DMS53 treated with DMSO at 0.1 percent for 48 hours (cell line): ENCODE measurements at regions not wholly inside any gene's neighbourhood (a gene's known extent, or its start where the extent isn't known, plus 50 kb on each side); places are given as distances from the start of the nearest gene placed in this dataset.

Experiments used
- DNase-seq: peaks from one replicate; lab custom pipeline; 2025; ENCODE audit not compliant: unreplicated experiment; lab: John Stamatoyannopoulos, UW

DNA sequence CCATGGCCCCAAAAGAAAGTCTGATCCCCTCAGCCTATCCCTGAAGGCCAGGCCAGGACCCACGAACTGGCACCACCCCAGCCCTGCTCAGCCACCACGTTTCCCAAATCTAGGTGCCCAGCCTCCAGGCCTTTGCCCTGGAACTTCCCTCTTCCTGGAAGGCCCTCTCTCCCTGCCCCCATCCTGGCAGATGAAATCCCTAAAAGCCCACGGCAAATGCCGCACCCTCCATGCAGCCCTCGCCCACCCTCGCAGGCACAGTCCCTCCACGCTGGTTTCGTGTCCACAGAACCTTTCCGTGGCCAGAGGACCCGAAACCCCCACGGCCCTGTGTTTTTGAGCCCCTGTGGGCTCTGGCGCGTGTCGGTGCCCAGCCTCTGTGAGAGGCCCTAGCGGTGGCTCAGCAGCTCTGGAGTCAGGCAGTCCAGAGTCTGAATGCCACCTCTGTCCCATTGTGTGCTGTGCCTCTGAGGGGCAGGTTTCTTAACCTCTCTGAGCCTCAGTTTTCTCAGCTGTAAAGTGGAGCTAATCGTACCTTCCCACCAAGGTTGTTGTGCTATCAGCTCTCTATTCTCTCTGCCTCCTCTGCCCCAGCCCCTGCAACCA lies 138.5 kb upstream of the IQSEC1 start:
- DNase-seq = no peak

DNA sequence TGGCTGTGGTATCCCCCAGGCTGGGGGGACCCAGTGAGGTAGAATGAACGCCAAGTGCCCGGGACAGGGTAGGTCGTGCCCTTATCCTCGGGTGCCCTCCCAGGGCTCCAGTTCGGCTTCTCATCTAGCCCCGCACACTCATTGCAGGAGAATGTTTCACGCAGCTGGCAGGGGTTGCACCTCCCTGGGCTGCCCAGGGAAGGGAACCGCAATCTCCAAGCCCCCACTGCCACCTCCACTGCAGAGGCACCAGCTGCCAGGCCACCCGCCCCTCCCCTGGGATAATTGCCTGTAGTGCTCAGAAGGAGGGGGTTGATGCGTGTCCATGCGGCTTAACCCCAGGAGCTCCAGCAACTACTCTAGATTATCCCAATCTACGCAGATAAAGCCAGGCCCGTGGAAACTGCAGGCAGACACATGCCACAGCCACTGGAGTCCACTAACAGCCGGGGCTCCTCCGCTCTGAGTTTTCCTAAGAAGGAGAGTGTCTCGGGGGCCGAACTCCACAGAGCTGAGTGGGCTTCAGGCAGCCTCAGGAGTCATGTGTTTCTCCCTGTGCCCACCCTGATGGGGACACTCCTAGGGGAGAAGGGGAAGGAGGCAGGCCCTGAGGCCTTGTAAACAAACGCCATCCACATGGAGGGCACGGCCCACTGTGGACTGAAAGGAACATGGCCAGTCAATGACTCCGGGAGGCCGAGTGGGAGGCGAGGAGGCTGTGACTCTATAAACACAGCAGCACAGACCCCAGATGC lies 137.2 kb upstream of the IQSEC1 start:
- no peak for DNase-seq

DNA sequence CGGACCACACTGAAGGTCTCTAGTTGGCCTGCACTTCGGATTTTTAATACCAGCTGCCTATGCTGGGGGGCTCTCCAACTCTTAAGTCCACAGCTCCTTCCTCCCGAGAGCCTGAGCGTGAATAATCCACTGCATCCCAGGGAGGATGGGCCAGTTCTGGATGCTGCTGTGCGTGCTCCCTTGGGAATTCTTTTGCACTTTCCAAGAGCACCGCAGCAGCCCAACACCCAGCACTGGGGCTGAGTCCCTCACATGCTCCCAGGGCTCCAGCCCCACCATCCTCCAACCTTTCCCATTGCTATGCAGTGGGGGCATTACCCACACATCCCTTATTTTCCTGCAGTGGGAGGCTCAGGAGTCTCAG lies 136.4 kb upstream of the IQSEC1 start:
- no peak for DNase-seq

DNA sequence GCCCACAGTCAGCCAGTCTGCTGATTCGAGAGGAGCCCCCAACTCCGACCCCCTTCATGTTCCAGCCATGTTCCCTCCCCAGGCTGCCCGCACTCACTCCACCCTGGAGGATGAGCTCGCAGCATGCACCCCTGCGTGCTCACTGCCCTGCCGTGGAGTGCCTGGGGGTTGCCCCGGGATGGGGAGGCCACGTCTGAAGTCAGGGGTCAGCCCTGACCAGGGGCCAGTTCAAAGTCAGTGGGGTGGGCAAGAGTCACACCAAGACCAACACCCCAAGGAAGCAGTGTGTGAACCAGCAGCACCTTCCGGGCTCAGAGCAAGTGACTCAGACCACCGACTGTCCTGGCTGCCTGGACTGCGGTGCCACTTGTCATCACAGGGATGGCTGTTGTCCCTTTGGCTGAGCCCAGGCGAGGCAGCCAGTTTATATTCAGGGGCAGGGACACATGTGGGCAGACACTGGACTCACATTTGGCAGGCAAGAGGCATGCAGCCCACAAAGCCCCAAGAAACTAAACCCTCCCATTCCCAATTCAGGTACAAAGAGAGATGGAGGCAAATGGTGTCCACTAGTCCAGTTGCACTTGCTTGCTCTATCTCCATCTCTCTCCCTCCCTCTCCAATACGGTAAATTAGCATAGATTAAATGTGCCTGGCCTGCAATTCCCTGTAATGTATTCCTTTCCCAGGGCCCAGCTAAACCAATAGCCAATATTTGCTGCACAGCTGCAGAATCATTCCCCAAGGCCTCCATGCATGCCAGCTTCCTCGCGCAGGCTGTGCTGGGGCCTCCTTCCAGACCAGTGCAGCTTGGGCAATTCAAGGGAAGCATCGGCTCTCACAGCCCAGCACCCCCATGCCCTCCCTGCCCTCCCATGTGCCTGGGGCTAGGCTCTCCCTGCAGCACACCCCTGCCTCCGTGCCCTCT lies 135.7 kb upstream of the IQSEC1 start:
- DNase-seq = no peak

DNA sequence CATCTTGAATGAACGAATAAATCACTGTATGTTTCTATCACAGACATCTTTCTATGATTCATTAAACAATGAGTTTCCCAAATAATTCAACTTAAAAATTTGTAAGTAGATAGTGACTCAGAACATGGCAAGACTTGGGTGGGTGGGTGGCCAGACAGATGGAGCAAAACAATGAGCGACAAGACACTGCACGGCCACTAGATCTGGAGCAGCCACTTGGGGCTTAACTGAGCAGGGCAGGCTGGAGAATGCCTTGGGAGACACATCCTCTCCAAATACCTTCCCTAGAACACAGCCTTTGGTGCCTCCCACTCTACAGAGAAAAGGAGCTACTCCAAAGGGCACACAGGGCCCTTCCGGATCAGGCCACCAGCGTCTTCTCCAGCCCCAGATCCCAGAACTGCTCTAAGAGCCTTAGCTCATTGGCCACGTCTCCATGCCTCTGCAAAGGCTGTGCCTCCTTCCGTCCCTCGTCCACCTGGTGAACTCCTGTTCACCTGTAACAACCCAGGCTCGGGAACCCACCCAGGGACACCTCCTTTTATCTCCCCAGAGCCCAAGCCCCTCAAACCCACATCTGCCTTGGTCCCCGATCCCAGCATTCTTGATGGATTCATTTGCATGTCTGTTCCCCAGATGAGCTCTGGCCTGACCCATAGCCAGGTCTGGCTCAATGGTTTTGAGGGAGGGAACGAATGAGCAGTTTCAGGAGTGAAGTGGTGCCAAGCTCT lies 134.9 kb upstream of the IQSEC1 start:
- no peak for DNase-seq

DNA sequence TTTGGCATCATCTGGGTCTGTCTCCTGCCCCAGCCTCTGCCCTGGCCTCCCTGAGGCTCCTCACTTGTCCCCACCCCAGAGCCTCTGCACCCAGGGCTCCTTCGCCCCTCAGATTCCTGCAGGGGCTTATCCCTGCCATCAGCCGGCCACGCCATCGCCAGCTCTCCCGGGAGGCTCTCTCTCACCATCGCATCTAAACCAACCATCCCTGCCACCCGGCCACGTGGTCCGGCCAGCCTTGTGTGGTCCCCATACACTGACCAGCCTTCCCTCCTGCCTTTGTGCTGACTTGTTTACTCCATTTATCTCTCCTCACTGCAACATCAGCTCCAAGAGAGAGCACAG lies 134.3 kb upstream of the IQSEC1 start:
- DNase-seq = no peak

DNA sequence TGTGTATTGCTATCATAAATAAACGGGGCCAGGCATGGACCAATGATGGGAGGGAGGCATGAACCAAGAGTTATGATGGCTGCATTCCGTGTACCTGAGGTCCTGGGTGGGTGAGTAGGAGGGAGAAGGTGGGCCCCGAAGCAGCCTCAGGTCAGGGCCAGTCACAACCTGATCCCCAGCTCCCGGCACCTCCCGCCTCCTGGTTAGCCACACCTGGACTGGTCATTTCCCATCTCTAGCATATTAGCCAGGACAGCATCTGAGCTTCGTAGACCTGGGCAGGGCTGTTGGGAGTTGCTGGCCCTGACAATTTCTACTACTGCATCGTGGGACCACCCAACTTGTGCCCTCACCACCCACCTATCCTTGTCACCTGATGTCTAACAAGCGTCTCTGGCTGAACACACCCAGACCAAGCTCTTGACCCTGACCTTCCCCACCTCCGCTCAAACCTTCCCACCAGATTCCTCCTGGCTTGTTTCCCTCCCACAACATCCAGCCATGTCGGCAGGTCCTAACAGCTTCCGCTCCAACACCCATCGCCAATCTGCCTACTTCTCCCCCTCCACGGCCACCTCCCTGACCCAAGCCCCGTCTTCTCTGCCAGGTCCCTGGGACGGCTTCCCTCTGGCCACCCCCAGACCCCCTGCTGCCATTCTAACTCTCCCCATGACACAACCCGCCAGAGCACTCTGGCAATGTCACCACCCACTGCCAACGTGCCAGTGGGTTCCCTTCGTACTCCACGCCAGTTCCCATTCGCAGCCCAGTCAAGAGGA lies 133.8 kb upstream of the IQSEC1 start:
- DNase-seq = no peak

DNA sequence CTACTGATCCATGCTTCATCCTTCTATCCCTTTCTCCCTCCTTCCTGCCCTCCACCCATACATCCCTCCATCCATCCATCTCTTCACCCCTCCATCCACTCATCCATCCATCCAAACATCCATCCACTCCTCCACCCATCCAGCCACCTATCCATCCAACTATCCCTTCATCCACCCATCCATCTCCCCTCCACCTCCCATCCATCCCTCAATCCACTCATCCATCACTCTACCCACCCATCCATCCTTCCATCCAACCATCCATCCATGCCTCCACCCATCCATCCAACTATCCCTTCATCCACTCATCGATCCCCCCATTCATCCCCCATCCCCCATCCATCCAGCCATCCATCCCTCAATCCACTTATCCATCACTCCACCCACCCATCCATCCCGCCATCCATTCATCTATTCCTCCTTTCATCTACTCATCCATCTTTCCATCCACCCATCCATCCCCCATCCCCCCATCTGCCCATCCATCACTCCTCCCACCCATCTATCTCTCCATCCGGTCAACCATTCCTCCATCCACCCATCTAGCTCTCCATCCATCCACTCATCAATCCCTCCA lies 132.4 kb upstream of the IQSEC1 start:
- no peak for DNase-seq

DNA sequence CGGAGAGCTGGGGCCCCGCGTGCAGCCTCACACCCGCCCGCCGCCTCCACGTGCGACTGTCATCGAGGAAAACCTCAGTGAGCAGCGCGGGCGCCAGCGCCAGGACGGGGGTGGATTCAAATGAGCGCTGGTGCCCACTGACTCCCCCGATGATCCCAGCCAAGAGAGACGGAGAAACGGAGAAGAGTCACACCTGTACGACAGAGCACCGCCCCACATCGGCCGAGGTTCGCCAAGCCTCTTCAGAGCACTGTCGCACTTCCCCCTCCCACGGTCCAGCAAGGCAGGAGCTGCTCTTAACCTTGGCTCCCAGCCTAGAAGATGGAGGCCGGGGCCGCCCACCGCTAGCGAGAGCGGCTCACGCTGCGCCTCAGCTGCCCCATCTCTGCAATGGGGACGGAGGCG lies 130.9 kb upstream of the IQSEC1 start:
- DNase-seq = no peak

DNA sequence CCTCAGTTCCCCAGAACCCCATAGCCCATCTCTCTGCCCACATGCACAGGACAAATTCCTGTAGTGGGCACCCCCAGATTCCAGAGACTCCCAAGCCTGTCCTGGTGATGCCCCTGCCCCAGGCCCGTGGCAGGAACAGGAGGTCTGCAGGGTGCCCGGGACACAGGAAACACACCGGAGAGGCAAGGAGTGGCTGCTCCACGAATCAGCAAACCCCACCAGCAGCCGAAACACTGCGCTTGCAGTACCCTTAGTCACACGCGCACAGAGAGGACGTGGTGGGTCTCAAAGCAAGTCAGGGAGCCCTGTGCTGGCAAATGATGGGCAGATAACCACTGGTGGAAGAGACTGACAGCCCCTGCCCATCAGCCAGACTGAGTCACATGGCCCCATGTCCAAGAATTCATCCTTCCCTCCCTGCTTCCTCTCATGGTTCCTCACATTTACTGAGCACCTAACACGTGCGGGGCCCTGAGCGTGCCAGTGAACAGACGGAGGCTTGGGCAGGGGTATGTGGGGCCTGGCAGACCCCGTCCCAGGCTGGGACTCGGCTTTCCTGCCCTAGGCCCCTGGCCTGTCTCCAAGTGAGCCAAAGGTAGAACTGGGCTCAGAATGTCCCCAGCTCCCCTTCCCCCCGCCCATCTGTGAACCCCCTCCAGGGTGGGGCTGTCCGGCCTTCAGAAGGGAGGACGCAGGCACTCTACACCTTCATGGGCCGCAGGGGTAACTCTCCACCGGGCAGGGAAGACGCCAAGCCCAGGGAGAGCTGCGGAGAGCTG lies 130.4 kb upstream of the IQSEC1 start:
- no peak for DNase-seq

DNA sequence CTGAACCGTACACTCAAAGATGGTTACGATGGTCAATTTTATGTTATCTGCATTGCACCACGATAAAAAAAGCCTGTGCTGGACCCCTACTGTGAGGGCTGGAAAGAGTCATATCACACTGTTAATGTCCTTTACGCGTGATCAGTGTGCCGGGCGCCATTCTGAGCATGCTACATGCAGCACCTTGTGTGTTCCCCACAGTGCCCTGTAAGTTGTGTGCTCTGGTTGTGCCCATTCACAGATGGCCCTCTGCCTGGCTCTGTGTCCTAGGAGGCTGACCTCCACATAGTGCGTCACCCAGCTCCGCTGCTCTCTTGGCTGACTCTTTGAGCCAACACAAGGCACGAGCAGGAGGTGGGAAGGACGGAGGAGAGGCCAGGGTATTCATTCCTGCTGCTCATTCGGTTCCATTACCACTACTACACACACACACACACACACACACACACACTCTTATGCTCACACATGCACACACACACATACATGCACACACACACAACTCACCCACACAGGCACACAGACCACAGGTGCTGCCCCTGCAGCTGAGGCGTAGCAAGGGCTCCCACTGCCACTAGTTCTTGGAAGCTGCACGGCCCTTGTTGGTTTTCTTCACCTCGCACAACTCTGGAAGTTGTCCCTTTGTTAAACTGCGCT lies 129.6 kb upstream of the IQSEC1 start:
- DNase-seq = no peak

DNA sequence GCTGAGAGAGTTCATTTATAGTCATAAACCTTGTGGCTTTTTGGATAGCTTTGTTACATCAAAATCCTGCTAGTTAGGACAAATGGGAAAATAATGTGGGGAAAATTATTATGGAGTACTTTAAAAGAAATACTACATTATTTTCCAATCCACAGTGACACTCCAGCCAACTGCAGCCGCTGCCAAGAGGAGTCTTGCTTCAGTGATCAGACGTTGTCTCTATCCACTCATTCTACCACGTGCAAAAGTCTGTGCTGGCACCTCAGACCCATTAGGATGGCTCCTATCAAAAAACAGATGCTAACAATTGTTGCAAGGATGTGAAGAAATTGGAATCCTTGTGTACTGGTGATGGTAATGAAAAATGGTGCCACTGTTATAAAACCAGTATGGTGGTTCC lies 128.6 kb upstream of the IQSEC1 start:
- no peak for DNase-seq

DNA sequence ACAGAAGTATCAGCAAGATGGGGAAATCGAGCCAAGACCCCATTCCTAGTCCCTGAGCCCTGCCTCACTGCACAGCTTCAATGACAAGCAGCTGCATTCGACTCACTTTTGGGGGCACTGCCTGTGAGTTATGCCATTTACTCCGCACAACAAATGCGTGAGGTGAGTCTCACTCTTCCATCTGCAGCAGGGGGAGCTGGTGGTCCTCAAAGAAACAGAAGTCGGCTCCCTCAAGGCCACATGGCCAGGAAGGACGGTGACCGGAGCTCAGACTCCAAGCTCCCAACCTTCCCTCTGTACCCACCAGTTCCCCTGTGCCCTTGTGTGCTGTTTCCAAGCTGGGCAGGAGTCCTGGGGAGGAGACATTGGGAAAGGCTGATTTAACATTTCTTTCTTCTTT lies 127.7 kb upstream of the IQSEC1 start:
- DNase-seq = no peak

DNA sequence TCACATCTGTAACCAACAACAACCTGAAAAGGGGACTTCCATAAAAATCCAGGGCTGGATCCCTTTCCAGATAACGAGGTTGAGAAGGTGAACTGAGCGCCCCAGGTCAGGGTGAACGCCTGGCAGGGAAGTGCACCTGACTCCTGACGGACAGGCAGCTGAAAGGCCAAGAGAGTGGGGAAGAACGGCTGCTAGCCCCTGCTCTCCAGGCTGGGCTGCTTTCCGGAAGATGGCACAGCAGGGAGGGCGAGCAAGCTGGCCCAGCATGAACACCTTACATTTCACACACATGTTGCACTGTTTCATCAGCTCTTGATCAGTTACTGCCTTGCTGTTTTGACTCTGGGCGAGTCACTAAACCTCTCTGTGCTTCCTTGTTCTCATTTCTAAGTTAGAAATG lies 127.2 kb upstream of the IQSEC1 start:
- DNase-seq = no peak

DNA sequence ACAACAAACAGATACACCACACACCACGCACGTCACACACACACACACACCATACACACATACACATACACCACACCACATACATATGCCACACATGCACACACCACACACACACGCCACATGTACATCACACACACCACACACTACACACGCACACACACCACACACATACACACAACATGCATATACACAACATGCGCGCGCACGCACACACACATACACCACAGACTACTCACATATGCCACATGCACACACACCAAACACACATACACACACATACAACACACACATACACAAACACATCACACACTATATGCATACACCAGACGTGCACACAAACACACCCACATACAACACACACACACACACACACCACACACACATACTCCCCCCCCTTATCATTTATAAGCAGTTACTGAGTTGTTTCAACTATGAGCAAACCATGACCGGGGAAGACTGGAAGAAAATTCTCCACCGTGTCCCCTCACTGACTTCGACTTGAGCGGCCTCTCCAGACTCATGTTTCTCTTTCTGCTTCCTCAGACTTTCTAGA lies 126.7 kb upstream of the IQSEC1 start:
- no peak for DNase-seq

DNA sequence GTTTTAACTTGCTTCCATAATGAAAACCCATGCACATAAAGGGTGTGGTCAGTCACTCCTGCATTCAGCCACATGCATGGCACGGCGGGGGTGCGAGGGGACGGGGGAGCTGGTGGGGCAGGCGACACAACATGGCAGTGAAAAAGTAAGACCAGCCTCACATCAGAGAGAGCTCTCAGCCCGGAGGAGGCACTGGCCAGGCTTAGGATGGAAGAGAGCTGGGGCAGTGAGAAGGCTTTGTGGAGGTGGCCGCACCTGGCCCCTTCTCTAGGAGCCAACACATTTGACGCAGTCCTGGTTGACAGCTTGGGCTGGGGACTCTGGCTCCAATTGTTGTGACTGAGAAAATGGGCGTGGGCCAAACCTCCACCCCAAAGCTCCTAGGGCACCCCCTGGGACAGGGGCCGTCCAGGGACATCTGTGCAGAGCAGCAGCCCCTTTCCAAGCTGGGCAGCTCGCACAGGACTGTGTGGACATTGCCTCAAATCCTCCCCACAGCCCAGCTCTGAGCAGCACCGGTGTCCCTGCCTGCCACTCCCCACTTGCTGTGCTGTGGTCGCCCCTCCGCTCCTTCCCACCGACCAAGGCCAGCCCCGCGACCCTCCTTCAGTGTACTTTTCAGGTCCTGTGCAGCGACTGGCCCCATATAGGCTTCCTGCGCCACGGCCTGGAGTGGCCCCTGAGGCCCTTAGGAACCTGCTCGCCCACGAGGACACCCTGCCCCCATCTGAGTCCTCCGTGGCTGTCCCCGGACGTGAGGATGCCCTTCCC lies 126.0 kb upstream of the IQSEC1 start:
- DNase-seq = no peak

DNA sequence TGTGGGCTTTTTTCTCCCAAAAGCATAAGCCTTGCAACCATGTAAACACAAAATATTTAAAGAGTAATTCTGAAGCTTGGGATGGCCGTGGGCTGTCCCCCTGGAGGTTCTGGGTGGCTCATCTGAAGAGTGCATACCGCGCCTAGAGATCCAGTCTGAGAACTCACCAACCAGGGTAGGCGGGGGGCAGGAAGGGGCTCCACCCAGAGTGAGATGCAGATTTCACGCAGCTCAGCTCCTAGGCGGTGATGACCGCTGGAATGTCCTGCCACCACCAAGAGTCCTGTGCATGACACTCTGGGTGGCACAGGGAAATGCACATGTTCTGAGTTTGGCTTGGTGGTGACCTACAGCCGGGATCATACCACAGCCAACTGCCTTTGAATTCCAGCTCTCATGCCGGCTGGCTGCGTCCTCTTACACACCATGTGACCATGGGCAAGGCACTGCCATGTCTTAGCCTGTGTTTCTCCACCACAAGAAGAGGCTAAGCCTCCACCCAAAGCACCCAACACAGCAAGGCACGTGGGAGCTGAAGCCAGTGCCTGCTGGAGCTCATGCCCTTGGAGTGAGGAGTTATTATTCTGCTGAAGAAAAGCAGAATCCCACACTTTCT lies 125.1 kb upstream of the IQSEC1 start:
- no peak for DNase-seq

DNA sequence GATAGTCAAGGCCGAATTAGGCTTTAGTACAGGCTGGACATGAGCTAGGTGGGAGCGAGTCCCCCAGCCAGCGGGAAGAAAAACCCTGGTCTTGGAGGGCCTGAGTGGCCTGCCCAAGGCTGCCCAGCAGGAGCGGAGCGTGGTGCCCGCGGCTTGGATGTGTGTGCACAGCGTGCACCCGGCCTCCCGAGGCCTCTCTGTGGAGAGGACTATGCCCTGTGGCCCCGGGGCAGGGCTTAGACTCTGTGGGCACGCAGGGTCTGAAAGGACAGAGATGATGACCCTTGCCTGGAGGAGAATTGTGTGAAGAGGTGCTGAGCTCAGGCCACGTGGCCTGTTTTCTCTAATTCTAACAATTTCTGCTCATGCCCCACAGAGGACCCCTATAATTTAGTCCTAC lies 124.6 kb upstream of the IQSEC1 start:
- no peak for DNase-seq
